Esophagus muscularis mucosa (tissue), 4 donors: ENCODE measurements at regions not wholly inside any gene's neighbourhood (a gene's known extent, or its start where the extent isn't known, plus 50 kb on each side); places are given as distances from the start of the nearest gene placed in this dataset.

Experiments used
- DNase-seq: peaks from one replicate; pipeline ENCODE4 v3.0.0-alpha.2; 2017; ENCODE audit errors: extremely low spot score
- H3K27ac ChIP-seq, 4 donors: fragments of 200-600 bp; sonication (generic); replicated peaks in 1 of 4; 1 replicate in 3 of 4; 2 replicates in 1 of 4; pipeline ENCODE4 v1.5.1; 2016 to 2019; ENCODE audit warnings: mild to moderate bottlenecking in 1 of 4
- H3K27me3 ChIP-seq, 4 donors: fragments of 200-600 bp; sonication (generic); one replicate each; pipeline versions ENCODE4 v1.5.1 to v1.6.0; 2016 to 2019
- H3K36me3 ChIP-seq, 4 donors: fragments of 200-600 bp; sonication (generic); one replicate each; pipeline ENCODE4 v1.5.1; 2016 to 2019
- H3K4me1 ChIP-seq, 4 donors: fragments of 200-600 bp; sonication (generic); one replicate each; pipeline ENCODE4 v1.5.1; 2016 to 2019
- H3K4me3 ChIP-seq, 4 donors: fragments of 200-600 bp; sonication (generic); 1 replicate in 2 of 4; 2 replicates in 2 of 4; pipeline ENCODE4 v1.5.1; 2016 to 2019; ENCODE audit warnings: mild to moderate bottlenecking in 4 of 4, moderate library complexity in 1 of 4
- H3K9me3 ChIP-seq, 4 donors: fragments of 200-600 bp; sonication (generic); 1 replicate in 3 of 4; 2 replicates in 1 of 4; pipeline ENCODE4 v1.5.1; 2016 to 2019
- CTCF ChIP-seq, 3 experiments: fragments of 200-600 bp in 2 of 3; fragments of 450-650 bp in 1 of 3; sonication (generic) in 2 of 3; IDR thresholded peaks; one replicate each; pipeline ENCODE4 v1.5.1; 2017 to 2019; ENCODE audit warnings: antibody characterized with exemption in 3 of 3, mild to moderate bottlenecking in 2 of 3, moderate library complexity in 1 of 3
- EP300 ChIP-seq: sonication (generic); formaldehyde crosslinking; IDR thresholded peaks from one replicate; pipeline ENCODE4 v1.6.1; 2017; ENCODE audit warnings: antibody characterized with exemption
- POLR2A ChIP-seq: fragments of 450-650 bp; IDR thresholded peaks from one replicate; pipeline ENCODE4 v1.6.1; 2017; ENCODE audit warnings: antibody characterized with exemption, moderate library complexity, mild to moderate bottlenecking, low read depth
- POLR2AphosphoS5 ChIP-seq, 2 donors: sonication (generic); formaldehyde crosslinking; IDR thresholded peaks; one replicate each; pipeline ENCODE4 v1.6.1; 2017; ENCODE audit warnings: antibody characterized with exemption in 2 of 2
- WGBS: methylation state at CpG from one replicate; pipeline ENCODE4 v1.1.5; 2018; 5-methylcytosine and 5-hydroxymethylcytosine counted together
- intact Hi-C: fragments of 100-400 bp; cut with DNase I; formaldehyde crosslinking; loops from one replicate; pipeline ENCODE4 v1.15.1; 2023

- intact Hi-C loops, result no loop called here
These were observed 691.1 kb downstream of the UQCRFS1 start for GRCh38 chr19:28521614-28522544.

GRCh38 chr19:28520998-28521568, 691.9 kb downstream of the UQCRFS1 start:
- intact Hi-C loops, result no loop called here

More at GRCh38 chr19:28521614-28522544, 691.1 kb downstream of the UQCRFS1 start:
- no peak overlapping the region for H3K27ac ChIP-seq
- TF ChIP-seq POLR2A (no peak), EP300 (no peak), POLR2AphosphoS5 (IDR thresholded peaks at IDR 0.05) (no peak), CTCF (IDR thresholded peaks at IDR 0.05) (no peak)
- H3K36me3 ChIP-seq, result no peaks in the 10 kb centered on the region
- no peaks in the 10 kb centered on the region for H3K4me1 ChIP-seq
- H3K9me3 ChIP-seq, result no peaks in the 10 kb centered on the region
- 80% methylated on average over 9 of the region's 9 CpGs for WGBS
- H3K27me3 ChIP-seq, result no peaks in the 10 kb centered on the region
- H3K4me3 ChIP-seq, result no peak overlapping the region
- DNase-seq, result peak; percentile 50

GRCh38 chr19:28519952-28520861, 692.7 kb downstream of the UQCRFS1 start:
- Histone ChIP-seq H3K27me3 (no peaks in the 10 kb centered on the region), H3K27ac (no peak overlapping the region), H3K4me1 (no peaks in the 10 kb centered on the region), H3K36me3 (no peaks in the 10 kb centered on the region), H3K4me3 (no peak overlapping the region), H3K9me3 (no peaks in the 10 kb centered on the region)
- peak; percentile 68 for DNase-seq
- TF ChIP-seq EP300 (no peak), CTCF (IDR thresholded peaks at IDR 0.05) (no peak), POLR2AphosphoS5 (IDR thresholded peaks at IDR 0.05) (no peak), POLR2A (no peak)
- intact Hi-C loops, result no loop called here
- WGBS, result 80% methylated on average over 14 of the region's 15 CpGs

More at GRCh38 chr19:28520998-28521568, 691.9 kb downstream of the UQCRFS1 start:
- no peak overlapping the region for H3K27ac ChIP-seq
- no peak for DNase-seq
- TF ChIP-seq POLR2AphosphoS5 (IDR thresholded peaks at IDR 0.05) (no peak), CTCF (IDR thresholded peaks at IDR 0.05) (no peak), POLR2A (no peak), EP300 (no peak)
- H3K27me3 ChIP-seq, result no peaks in the 10 kb centered on the region
- H3K9me3 ChIP-seq, result no peaks in the 10 kb centered on the region
- no peaks in the 10 kb centered on the region for H3K36me3 ChIP-seq
- no peak overlapping the region for H3K4me3 ChIP-seq
- no peaks in the 10 kb centered on the region for H3K4me1 ChIP-seq

- 65% methylated on average over 8 of the region's 8 CpGs for WGBS
- H3K9me3 ChIP-seq, result no peaks in the 10 kb centered on the region
- intact Hi-C loops, result no loop called here
These were observed 693.7 kb downstream of the UQCRFS1 start for GRCh38 chr19:28519218-28519779.

More at GRCh38 chr19:28519218-28519779, 693.7 kb downstream of the UQCRFS1 start:
- DNase-seq, result no peak
- Histone ChIP-seq H3K36me3 (no peaks in the 10 kb centered on the region), H3K27me3 (no peaks in the 10 kb centered on the region), H3K4me1 (no peaks in the 10 kb centered on the region), H3K27ac (no peak overlapping the region), H3K4me3 (no peak overlapping the region)
- TF ChIP-seq EP300 (no peak), POLR2AphosphoS5 (IDR thresholded peaks at IDR 0.05) (no peak), POLR2A (no peak), CTCF (IDR thresholded peaks at IDR 0.05) (no peak)
